SK-N-SH (cell line): ENCODE measurements at regions not wholly inside any gene's neighbourhood (a gene's known extent, or its start where the extent isn't known, plus 50 kb on each side); places are given as distances from the start of the nearest gene placed in this dataset.

ENCODE experiments used
- CTCF ChIA-PET: fragments of 300-600, 350-600 bp; formaldehyde crosslinking; extraction: SDS; loops from one replicate; lab custom pipeline; 2021; lab: Yijun Ruan, JAX
- POLR2A ChIA-PET: fragments of 350-600 bp; sonication (Branson Sonifier 250); formaldehyde crosslinking; extraction: SDS; loops from one replicate; lab custom pipeline; 2020; ENCODE audit warnings: antibody characterized with exemption, inconsistent platforms; lab: Yijun Ruan, JAX
- DNase-seq: peaks from one replicate; pipeline ENCODE4 v3.0.0; 2012
- H2AFZ ChIP-seq: fragments of 200-600 bp; sonication (generic); 2 replicates; pipeline ENCODE4 v1.8.1; 2016; ENCODE audit warnings: antibody characterized with exemption, mild to moderate bottlenecking, low read depth
- H3F3A ChIP-seq: fragments of 200-600 bp; sonication (generic); replicated peaks from 2 replicates; pipeline ENCODE3; 2016; ENCODE audit warnings: antibody characterized with exemption, mild to moderate bottlenecking; ENCODE audit not compliant: insufficient read depth
- H3K27ac ChIP-seq, 2 experiments: fragments of 200-500 bp in 1 of 2; fragments of 200-600 bp in 1 of 2; sonication (Bioruptor generic) in 1 of 2; sonication (generic), shearing (Covaris generic) in 1 of 2; 2 replicates each; pipeline versions ENCODE4 v1.5.1 to v1.6.1; 2014 to 2016; ENCODE audit warnings: low read depth in 2 of 2, inconsistent platforms in 1 of 2, low read length in 1 of 2, mild to moderate bottlenecking in 1 of 2, mixed read lengths in 1 of 2
- H3K27me3 ChIP-seq: fragments of 200-600 bp; sonication (generic), shearing (Covaris generic); 2 replicates; pipeline ENCODE4 v1.6.1; 2016; ENCODE audit warnings: mixed run types; ENCODE audit not compliant: insufficient read depth
- H3K36me3 ChIP-seq, 2 experiments: fragments of 200-500 bp in 1 of 2; fragments of 200-600 bp in 1 of 2; sonication (Bioruptor generic) in 1 of 2; sonication (generic) in 1 of 2; replicated peaks in 1 of 2; 2 replicates each; pipeline versions ENCODE3 to v1.5.1; 2014 to 2016; ENCODE audit warnings: low read length in 1 of 2, mild to moderate bottlenecking in 1 of 2; ENCODE audit not compliant: insufficient read depth in 2 of 2, control insufficient read depth in 1 of 2
- H3K4me1 ChIP-seq, 2 experiments: fragments of 200-500 bp in 1 of 2; fragments of 200-600 bp in 1 of 2; sonication (Bioruptor generic) in 1 of 2; sonication (generic), shearing (Covaris generic) in 1 of 2; 2 replicates each; pipeline versions ENCODE4 v1.5.1 to v1.6.1; 2014 to 2016; ENCODE audit warnings: low read depth in 1 of 2, low read length in 1 of 2, mixed run types in 1 of 2; ENCODE audit not compliant: insufficient read depth in 2 of 2, control insufficient read depth in 1 of 2
- H3K4me2 ChIP-seq: fragments of 200-600 bp; sonication (generic), shearing (Covaris generic); 2 replicates; pipeline ENCODE4 v1.6.1; 2017; ENCODE audit warnings: mixed run types
- H3K4me3 ChIP-seq, 2 experiments: fragments of 200-500 bp in 1 of 2; fragments of 200-600 bp in 1 of 2; sonication (Bioruptor generic) in 1 of 2; sonication (generic), shearing (Covaris generic) in 1 of 2; 2 replicates each; pipeline versions ENCODE4 v1.5.1 to v1.8.1; 2014 to 2016; ENCODE audit warnings: low read depth in 2 of 2, inconsistent platforms in 1 of 2, low read length in 1 of 2, mild to moderate bottlenecking in 1 of 2, mixed read lengths in 1 of 2, moderate library complexity in 1 of 2
- H3K79me2 ChIP-seq: fragments of 200-600 bp; sonication (generic); 2 replicates; pipeline ENCODE4 v1.8.1; 2017; ENCODE audit warnings: mild to moderate bottlenecking; ENCODE audit not compliant: insufficient read depth
- H3K9ac ChIP-seq: fragments of 200-600 bp; sonication (generic); 2 replicates; pipeline ENCODE4 v1.6.1; 2017; ENCODE audit warnings: mixed run types
- H3K9me2 ChIP-seq: fragments of 200-600 bp; sonication (generic); 2 replicates; pipeline ENCODE4 v1.6.1; 2017; ENCODE audit warnings: mixed run types
- H3K9me3 ChIP-seq: fragments of 200-600 bp; sonication (generic); 2 replicates; pipeline ENCODE4 v1.6.1; 2017; ENCODE audit warnings: mixed run types, mild to moderate bottlenecking, moderate library complexity
- H4K20me1 ChIP-seq: fragments of 200-600 bp; sonication (generic); 2 replicates; pipeline ENCODE4 v1.6.1; 2017; ENCODE audit warnings: mild to moderate bottlenecking, mixed run types; ENCODE audit not compliant: insufficient read depth
- CTCF ChIP-seq: fragments of 200-600 bp; sonication (generic); IDR thresholded peaks from 2 replicates; pipeline ENCODE4 v1.6.1; 2017; ENCODE audit warnings: antibody characterized with exemption, mild to moderate bottlenecking, moderate library complexity
- EZH2phosphoT487 ChIP-seq: fragments of 200-600 bp; sonication (generic); IDR thresholded peaks from 2 replicates; pipeline ENCODE4 v1.6.1; 2017; ENCODE audit warnings: low read depth, mixed run types, mild to moderate bottlenecking, antibody characterized with exemption, moderate library complexity, borderline replicate concordance
- FOSL2 ChIP-seq: IDR thresholded peaks from 2 replicates; pipeline ENCODE4 v1.4.0; 2012; ENCODE audit warnings: low read depth, mild to moderate bottlenecking, moderate library complexity, borderline replicate concordance
- JUND ChIP-seq: IDR thresholded peaks from 2 replicates; pipeline ENCODE4 v1.4.0; 2012
- MAX ChIP-seq: IDR thresholded peaks from 2 replicates; pipeline ENCODE4 v1.4.0; 2012; ENCODE audit warnings: low read depth
- MEF2A ChIP-seq: IDR thresholded peaks from 2 replicates; pipeline ENCODE4 v1.4.0; 2012; ENCODE audit warnings: low read depth, borderline replicate concordance
- MXI1 ChIP-seq: IDR thresholded peaks from 2 replicates; pipeline ENCODE4 v1.6.1; 2012; ENCODE audit warnings: mild to moderate bottlenecking, low read depth, low read length, improper control_type of control experiment
- NFIC ChIP-seq: IDR thresholded peaks from 2 replicates; pipeline ENCODE4 v1.4.0; 2012; ENCODE audit warnings: borderline replicate concordance
- RCOR1 ChIP-seq: fragments of 150-350 bp; IDR thresholded peaks from 2 replicates; pipeline ENCODE4 v1.6.1; 2017; ENCODE audit warnings: antibody characterized with exemption, low read length
- REST ChIP-seq: IDR thresholded peaks from 2 replicates; pipeline ENCODE4 v1.6.1; 2012; ENCODE audit warnings: mild to moderate bottlenecking, low read depth, low read length, moderate library complexity
- RFX5 ChIP-seq: IDR thresholded peaks from 2 replicates; pipeline ENCODE4 v1.6.1; 2012; ENCODE audit warnings: mild to moderate bottlenecking, improper control_type of control experiment, low read length
- SIN3A ChIP-seq: IDR thresholded peaks from 2 replicates; pipeline ENCODE4 v1.6.1; 2012; ENCODE audit warnings: low read depth, mild to moderate bottlenecking, low read length, moderate library complexity, borderline replicate concordance
- TAF1 ChIP-seq: IDR thresholded peaks from 2 replicates; pipeline ENCODE4 v1.6.1; 2012; ENCODE audit warnings: low read depth, mild to moderate bottlenecking, low read length, moderate library complexity, borderline replicate concordance
- TCF12 ChIP-seq: IDR thresholded peaks from 2 replicates; pipeline ENCODE4 v1.4.0; 2012
- USF2 ChIP-seq: fragments of 150-350 bp; IDR thresholded peaks from 2 replicates; pipeline ENCODE4 v1.6.1; 2017; ENCODE audit warnings: antibody characterized with exemption, low read length, low read depth, borderline replicate concordance
- YY1 ChIP-seq: IDR thresholded peaks from 2 replicates; pipeline ENCODE4 v1.4.0; 2012; ENCODE audit warnings: low read depth, mild to moderate bottlenecking
- WGBS: methylation state at CpG from one replicate; pipeline ENCODE4 v1.1.6; 2017; ENCODE audit warnings: low lambda C conversion rate; 5-methylcytosine and 5-hydroxymethylcytosine counted together

GRCh38 chr14:38755036-38755435 lies 348.0 kb downstream of the SEC23A start:
- no peaks in the 10 kb centered on the region for H3K4me1 ChIP-seq
- H3K4me3 ChIP-seq: no peak overlapping the region
- no peaks in the 10 kb centered on the region for H4K20me1 ChIP-seq
- no peaks in the 10 kb centered on the region for H3K9me3 ChIP-seq
- H3K79me2 ChIP-seq: no peaks in the 10 kb centered on the region
- ChIA-PET POLR2A (no interaction called here), CTCF (no interaction called here)
- H3K27ac ChIP-seq: no peak overlapping the region
- DNase-seq: no peak
- WGBS: 0% methylated on average over 3 of the region's 3 CpGs
- H3K9ac ChIP-seq: no peak overlapping the region
- no peak overlapping the region for H2AFZ ChIP-seq
- no peaks in the 10 kb centered on the region for H3F3A ChIP-seq
- no peak overlapping the region for H3K4me2 ChIP-seq
- no peaks in the 10 kb centered on the region for H3K27me3 ChIP-seq
- H3K9me2 ChIP-seq: no peaks in the 10 kb centered on the region
- H3K36me3 ChIP-seq: no peaks in the 10 kb centered on the region
- TF ChIP-seq RFX5 (no peak), MEF2A (no peak), NFIC (no peak), TAF1 (no peak), EZH2phosphoT487 (no peak), MXI1 (no peak), FOSL2 (no peak), JUND (no peak), TCF12 (no peak), SIN3A (no peak), USF2 (no peak), YY1 (no peak), REST (no peak), CTCF (no peak), RCOR1 (no peak), MAX (no peak)
- TF ChIP-seq, all 33 proteins: peak for 0
